MCF 10A (cell line): ENCODE measurements at regions not wholly inside any gene's neighbourhood (a gene's known extent, or its start where the extent isn't known, plus 50 kb on each side); places are given as distances from the start of the nearest gene placed in this dataset.

Source experiments
- BruUV-seq: library from RNA; stranded (reverse); fragments of 400-500 nt; replicated peaks from 2 replicates; lab custom pipeline; 2021; lab: Mats Ljungman, UMichigan
- CTCF ChIA-PET: fragments of 300-600 bp; sonication (Branson Sonifier 250); formaldehyde crosslinking; extraction: SDS; loops from one replicate; lab custom pipeline; 2021; ENCODE audit warnings: antibody characterized with exemption, inconsistent platforms; lab: Yijun Ruan, JAX
- POLR2A ChIA-PET: fragments of 300-600, 350-650 bp; sonication (Branson Sonifier 250); formaldehyde crosslinking; extraction: SDS; loops from one replicate; lab custom pipeline; 2020; ENCODE audit warnings: antibody characterized with exemption, inconsistent platforms; lab: Yijun Ruan, JAX
- DNase-seq: peaks from one replicate; pipeline ENCODE4 v3.0.0-alpha.2; 2018; ENCODE audit not compliant: unreplicated experiment
- H3K27ac Mint-ChIP-seq: one replicate; pipeline ENCODE4 v1.8.0; 2022; ENCODE audit warnings: mild to moderate bottlenecking, low read depth, mixed read lengths; ENCODE audit not compliant: unreplicated experiment
- H3K27me3 Mint-ChIP-seq: one replicate; pipeline ENCODE4 v1.8.0; 2022; ENCODE audit warnings: mixed read lengths; ENCODE audit not compliant: insufficient read depth, unreplicated experiment
- H3K36me3 Mint-ChIP-seq: one replicate; pipeline ENCODE4 v1.8.0; 2022; ENCODE audit warnings: mild to moderate bottlenecking, moderate library complexity, mixed read lengths; ENCODE audit not compliant: insufficient read depth, unreplicated experiment
- H3K4me1 Mint-ChIP-seq: one replicate; pipeline ENCODE4 v1.8.0; 2022; ENCODE audit warnings: mixed read lengths; ENCODE audit not compliant: insufficient read depth, unreplicated experiment
- H3K4me3 Mint-ChIP-seq: one replicate; pipeline ENCODE4 v1.8.0; 2022; ENCODE audit warnings: mild to moderate bottlenecking, moderate library complexity, mixed read lengths; ENCODE audit not compliant: unreplicated experiment
- H3K9me3 Mint-ChIP-seq: one replicate; pipeline ENCODE4 v1.8.0; 2022; ENCODE audit warnings: mixed read lengths; ENCODE audit not compliant: unreplicated experiment
- CTCF ChIP-seq: fragments of 200-600 bp; IDR thresholded peaks from one replicate; pipeline ENCODE4 v1.8.0; 2022; ENCODE audit warnings: antibody characterized with exemption, mild to moderate bottlenecking; ENCODE audit not compliant: unreplicated experiment
- intact Hi-C: fragments of 100-400 bp; cut with micrococcal nuclease; formaldehyde crosslinking; loops from 2 replicates; pipeline ENCODE4 v1.14.1; 2022

GRCh38 chr4:189207872-189208271, 732.8 kb upstream of the FRG1 start:
- Mint-ChIP-seq H3K9me3 (no peaks in the 10 kb centered on the region), H3K4me1 (peaks cover 11% of the 10 kb centered on the region), H3K27ac (no peak overlapping the region), H3K4me3 (no peak overlapping the region), H3K27me3 (no peaks in the 10 kb centered on the region), H3K36me3 (no peaks in the 10 kb centered on the region)
- TF ChIP-seq CTCF: no peak
- POLR2A ChIA-PET: interaction anchor here (0.6 kb wide), 1 partner anchor 136 kb away, joined by 3 read pairs; no protein-coding TSS in a partner anchor
- CTCF ChIA-PET: interaction anchor here (0.6 kb wide), 1 partner anchor 180 kb away, joined by 3 read pairs; no protein-coding TSS in a partner anchor
- BruUV-seq: no TSS peak
- no peak for DNase-seq
- intact Hi-C loops: no loop called here

- H3K27me3 Mint-ChIP-seq: no peaks in the 10 kb centered on the region
- BruUV-seq: no TSS peak
- no peaks in the 10 kb centered on the region for H3K36me3 Mint-ChIP-seq
- intact Hi-C loops: no loop called here
- H3K4me1 Mint-ChIP-seq: no peaks in the 10 kb centered on the region
- no peak overlapping the region for H3K4me3 Mint-ChIP-seq
- no peak for TF ChIP-seq CTCF
- H3K27ac Mint-ChIP-seq: no peak overlapping the region
- ChIA-PET POLR2A (interaction anchor here (0.7 to 1.0 kb wide), 2 partner anchors 20 to 244 kb away, joined by 3 read pairs; no protein-coding TSS in a partner anchor), CTCF (interaction anchor here (0.5 to 1.8 kb wide), 5 partner anchors 13 to 577 kb away, joined by 3 to 9 read pairs (median 3); no protein-coding TSS in a partner anchor)
- DNase-seq: no peak
- no peaks in the 10 kb centered on the region for H3K9me3 Mint-ChIP-seq
Measured at GRCh38 chr4:189215574-189215973, 725.1 kb upstream of the FRG1 start.

- BruUV-seq: no TSS peak
- Mint-ChIP-seq H3K4me1 (no peaks in the 10 kb centered on the region), H3K4me3 (no peak overlapping the region), H3K36me3 (no peaks in the 10 kb centered on the region), H3K9me3 (no peaks in the 10 kb centered on the region), H3K27ac (no peak overlapping the region), H3K27me3 (no peaks in the 10 kb centered on the region)
- POLR2A ChIA-PET: no interaction called here
- intact Hi-C loops: no loop called here
- no peak for DNase-seq
- no peak for TF ChIP-seq CTCF
- CTCF ChIA-PET: no interaction called here
Measured at GRCh38 chr4:189221691-189222090, 719.0 kb upstream of the FRG1 start.

- CTCF ChIA-PET: no interaction called here
- BruUV-seq: no TSS peak
Measured at GRCh38 chr4:189228726-189229125, 711.9 kb upstream of the FRG1 start.

More at GRCh38 chr4:189228726-189229125, 711.9 kb upstream of the FRG1 start:
- Mint-ChIP-seq H3K4me3 (no peak overlapping the region), H3K27me3 (no peaks in the 10 kb centered on the region), H3K27ac (no peak overlapping the region), H3K9me3 (no peaks in the 10 kb centered on the region), H3K36me3 (no peaks in the 10 kb centered on the region), H3K4me1 (peaks cover 6% of the 10 kb centered on the region)
- DNase-seq: no peak
- intact Hi-C loops: no loop called here
- POLR2A ChIA-PET: no interaction called here
- no peak for TF ChIP-seq CTCF
